Fibroblast of pulmonary artery (primary cell): ENCODE measurements at regions not wholly inside any gene's neighbourhood (a gene's known extent, or its start where the extent isn't known, plus 50 kb on each side); places are given as distances from the start of the nearest gene placed in this dataset.

Source experiments
- DNase-seq: peaks from one replicate; pipeline ENCODE4 v3.0.0-alpha.2; 2010; ENCODE audit warnings: low read depth
- H3K4me3 ChIP-seq: replicated peaks from 2 replicates; pipeline ENCODE4 v1.5.1; 2011; ENCODE audit warnings: low read depth, mild to moderate bottlenecking, control low read depth, low read length, moderate library complexity
- TF ChIP-seq, protein P1 (sequence below): IDR thresholded peaks from 2 replicates; pipeline ENCODE4 v1.5.1; 2011; ENCODE audit warnings: mild to moderate bottlenecking, control low read depth, low read length, inconsistent platforms; ENCODE audit errors: missing control alignments

DNA sequence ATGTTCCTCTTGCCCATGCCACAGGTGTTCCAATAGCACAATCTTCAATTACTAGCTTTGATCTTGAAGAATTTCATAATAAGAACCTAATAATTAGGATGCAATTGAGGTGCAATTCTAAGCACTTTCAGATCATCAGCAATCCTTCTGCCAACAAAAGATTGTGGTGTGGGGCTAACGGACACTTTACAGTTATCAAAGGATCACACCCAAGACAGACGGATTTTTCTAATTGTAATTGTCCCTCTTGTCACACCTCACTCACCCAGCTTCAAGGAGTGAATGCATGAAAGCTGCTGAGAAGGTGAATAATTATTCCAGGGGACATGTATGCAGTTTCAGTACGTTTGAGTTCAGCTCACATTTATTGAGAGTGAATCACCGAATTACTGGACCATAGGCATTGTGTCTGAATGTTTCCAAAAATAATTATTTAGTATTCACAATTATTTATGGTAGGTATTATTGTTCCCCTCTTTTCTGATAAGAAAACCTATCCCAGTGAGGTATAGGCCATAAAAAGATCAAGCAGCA lies 438.5 kb upstream of the TRIB2 start:
- DNase-seq = peak; percentile 33
- TF ChIP-seq, protein P1, sequence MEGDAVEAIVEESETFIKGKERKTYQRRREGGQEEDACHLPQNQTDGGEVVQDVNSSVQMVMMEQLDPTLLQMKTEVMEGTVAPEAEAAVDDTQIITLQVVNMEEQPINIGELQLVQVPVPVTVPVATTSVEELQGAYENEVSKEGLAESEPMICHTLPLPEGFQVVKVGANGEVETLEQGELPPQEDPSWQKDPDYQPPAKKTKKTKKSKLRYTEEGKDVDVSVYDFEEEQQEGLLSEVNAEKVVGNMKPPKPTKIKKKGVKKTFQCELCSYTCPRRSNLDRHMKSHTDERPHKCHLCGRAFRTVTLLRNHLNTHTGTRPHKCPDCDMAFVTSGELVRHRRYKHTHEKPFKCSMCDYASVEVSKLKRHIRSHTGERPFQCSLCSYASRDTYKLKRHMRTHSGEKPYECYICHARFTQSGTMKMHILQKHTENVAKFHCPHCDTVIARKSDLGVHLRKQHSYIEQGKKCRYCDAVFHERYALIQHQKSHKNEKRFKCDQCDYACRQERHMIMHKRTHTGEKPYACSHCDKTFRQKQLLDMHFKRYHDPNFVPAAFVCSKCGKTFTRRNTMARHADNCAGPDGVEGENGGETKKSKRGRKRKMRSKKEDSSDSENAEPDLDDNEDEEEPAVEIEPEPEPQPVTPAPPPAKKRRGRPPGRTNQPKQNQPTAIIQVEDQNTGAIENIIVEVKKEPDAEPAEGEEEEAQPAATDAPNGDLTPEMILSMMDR = no peak
- H3K4me3 ChIP-seq = no peak overlapping the region

DNA sequence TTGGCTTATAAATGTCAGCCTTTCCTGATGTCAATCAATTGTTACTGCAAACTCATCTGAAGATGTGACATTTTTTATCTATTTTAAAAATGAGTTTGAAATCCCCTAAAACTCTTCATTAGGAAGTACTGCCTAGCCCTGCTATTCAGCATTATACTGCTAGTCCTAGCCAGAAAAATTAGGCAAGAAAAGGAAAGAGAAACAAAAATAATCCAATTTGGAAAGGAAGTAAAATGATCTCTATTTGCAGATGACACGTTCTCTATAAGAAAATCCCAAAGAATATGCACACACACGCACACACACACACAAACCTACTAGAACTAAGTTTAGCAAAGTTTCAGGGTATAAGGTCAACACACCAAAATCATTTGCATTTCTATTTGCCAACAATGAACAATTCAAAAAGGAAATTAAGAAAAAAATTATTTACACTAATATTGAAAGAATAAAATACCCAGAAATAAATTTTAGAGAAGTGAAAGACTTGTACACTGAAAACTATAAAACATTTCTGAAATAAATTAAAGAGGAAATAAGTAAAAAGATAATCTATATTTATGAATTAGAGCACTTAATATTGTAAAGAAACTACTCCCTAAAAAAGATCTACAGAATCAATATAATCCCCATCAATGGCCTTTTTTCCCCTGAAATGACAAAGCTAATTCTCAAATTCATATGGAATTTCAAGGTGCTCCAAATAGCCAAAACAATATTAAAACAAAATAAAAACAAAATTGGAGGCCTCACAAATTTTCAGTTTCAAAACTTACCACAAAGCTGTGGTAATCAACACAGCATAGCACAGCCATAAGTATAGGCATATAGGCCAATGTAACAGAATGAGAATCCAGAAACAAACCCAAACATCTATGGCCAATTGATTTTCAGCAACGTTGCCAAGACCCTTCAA lies 433.7 kb upstream of the TRIB2 start:
- H3K4me3 ChIP-seq = no peak overlapping the region
- TF ChIP-seq, protein P1 = no peak
- no peak for DNase-seq

DNA sequence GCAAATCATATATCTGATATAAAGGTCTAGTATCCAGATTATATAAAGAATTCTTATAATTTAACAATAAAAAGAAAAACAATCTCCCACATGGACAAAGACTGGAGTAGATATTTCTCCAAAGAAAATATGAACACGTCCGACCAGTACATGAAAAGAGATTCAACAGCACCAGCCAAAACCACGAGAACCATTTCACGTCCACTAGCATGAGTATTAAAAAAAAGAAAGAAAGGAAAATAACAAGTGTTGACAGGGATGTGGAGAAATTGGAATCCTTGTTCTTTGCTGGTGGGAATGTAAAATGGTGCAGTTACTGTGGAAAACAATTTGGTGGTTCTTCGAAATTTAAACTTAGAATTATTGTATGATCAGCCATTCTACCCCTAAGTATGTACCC lies 432.7 kb upstream of the TRIB2 start:
- H3K4me3 ChIP-seq = no peak overlapping the region
- peak; percentile 53 for DNase-seq
- TF ChIP-seq, protein P1 = no peak

DNA sequence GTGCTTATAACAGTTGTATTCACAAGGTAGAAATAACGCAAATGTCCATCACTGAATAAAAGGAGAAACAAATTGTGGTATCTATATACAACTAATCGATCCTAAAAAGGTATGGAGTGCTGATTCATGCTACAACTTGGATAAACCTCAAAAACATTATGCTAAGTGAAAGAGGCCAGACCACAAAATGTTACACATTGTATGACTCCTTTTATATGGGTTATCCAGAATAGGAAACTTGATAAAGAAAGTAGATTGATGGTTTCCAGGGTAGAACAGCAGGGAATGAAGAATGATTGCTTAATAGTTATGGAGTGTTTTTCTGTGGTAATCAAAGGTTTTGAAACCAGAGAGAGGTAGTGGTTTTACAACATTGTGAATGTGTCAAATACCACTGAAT lies 432.2 kb upstream of the TRIB2 start:
- no peak overlapping the region for H3K4me3 ChIP-seq
- TF ChIP-seq, protein P1 = no peak
- peak; percentile 75 for DNase-seq

DNA sequence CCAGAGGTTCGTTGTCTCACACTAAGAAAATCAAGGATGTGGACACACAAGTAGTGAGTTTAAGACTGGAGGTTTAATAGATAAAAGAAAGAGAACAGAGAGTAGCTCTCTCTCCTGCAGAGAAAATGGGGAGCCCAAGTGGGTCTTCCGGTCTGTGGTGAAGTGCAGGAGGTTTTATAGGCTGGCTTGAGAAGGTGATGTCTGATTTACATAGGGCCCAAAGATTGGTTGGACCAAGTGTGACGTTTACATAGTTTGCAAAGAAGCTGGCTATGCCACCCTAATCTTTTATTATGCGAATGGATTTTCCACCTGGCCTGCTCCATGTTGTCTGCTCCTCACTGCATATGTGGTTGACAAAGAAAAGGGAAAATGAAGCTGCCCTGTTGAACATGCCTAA lies 430.4 kb upstream of the TRIB2 start:
- DNase-seq = no peak
- TF ChIP-seq, protein P1 = no peak
- no peak overlapping the region for H3K4me3 ChIP-seq

DNA sequence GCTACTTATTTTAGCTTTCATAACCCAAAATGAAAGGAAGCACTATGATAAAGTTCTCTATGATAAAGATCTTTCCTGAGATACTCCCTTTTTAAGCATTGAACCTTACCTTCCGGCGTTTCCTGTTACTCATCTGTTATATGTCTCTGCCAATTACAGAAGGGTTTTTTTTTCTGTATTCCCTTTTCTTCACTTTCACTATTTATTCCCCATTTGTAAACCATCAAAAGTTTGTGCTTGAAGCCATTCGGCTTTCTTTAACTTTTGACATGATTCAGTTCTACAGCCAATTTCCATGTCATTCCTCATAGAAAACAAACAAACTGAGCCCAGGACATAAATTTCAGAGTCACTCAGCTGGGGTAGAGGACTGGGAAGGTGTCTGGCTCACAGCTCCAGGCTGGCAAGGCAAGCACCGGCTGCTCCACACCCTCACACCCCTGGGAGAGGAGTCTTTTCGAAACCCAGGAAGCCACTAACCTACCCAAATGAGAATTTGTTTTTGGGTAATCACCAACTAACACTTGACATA lies 429.4 kb upstream of the TRIB2 start:
- TF ChIP-seq, protein P1 = no peak
- H3K4me3 ChIP-seq = peak overlapping the region; percentile 10
- DNase-seq = peak; percentile 56
